Stimulated activated memory B cell treated with anti-CD40 and anti-IgM and Interleukin-4, amounts not matched to agents 10 μg/mL and 1 μg/mL and 100 μg/mL, for 72 hours (primary cell): ENCODE measurements at regions not wholly inside any gene's neighbourhood (a gene's known extent, or its start where the extent isn't known, plus 50 kb on each side); places are given as distances from the start of the nearest gene placed in this dataset.
"Not testable (repeated sequence)": the region's sequence is repeated elsewhere in the genome, so short reads cannot be mapped to it uniquely, and the experiment has no call there.

Experiments used
- ATAC-seq: fragments of 150-1000 bp; cut with Tn5 transposase; 2 replicates; pipeline ENCODE4 v1.10.0; 2021
- H3K27ac Mint-ChIP-seq: one replicate; pipeline ENCODE4 v1.8.0; 2022; ENCODE audit warnings: mild to moderate bottlenecking, mixed read lengths
- H3K27me3 Mint-ChIP-seq: one replicate; pipeline ENCODE4 v1.8.0; 2022; ENCODE audit warnings: mixed read lengths
- H3K36me3 Mint-ChIP-seq: one replicate; pipeline ENCODE4 v1.8.0; 2022; ENCODE audit warnings: mixed read lengths
- H3K4me1 Mint-ChIP-seq: one replicate; pipeline ENCODE4 v1.8.0; 2022; ENCODE audit warnings: mixed read lengths
- H3K4me3 Mint-ChIP-seq: one replicate; pipeline ENCODE4 v1.8.0; 2022; ENCODE audit warnings: mild to moderate bottlenecking, moderate library complexity, mixed read lengths
- H3K9me3 Mint-ChIP-seq: one replicate; pipeline ENCODE4 v1.8.0; 2022; ENCODE audit warnings: mixed read lengths

GRCh38 chr16:72475688-72476087 lies 303.7 kb upstream of the PMFBP1 start:
- Mint-ChIP-seq H3K9me3 (peaks cover 3% of the 10 kb centered on the region), H3K27ac (no peak overlapping the region), H3K36me3 (peaks cover 11% of the 10 kb centered on the region), H3K4me1 (peaks cover 4% of the 10 kb centered on the region), H3K27me3 (no peaks in the 10 kb centered on the region), H3K4me3 (no peak overlapping the region)
- no peak for ATAC-seq

DNA sequence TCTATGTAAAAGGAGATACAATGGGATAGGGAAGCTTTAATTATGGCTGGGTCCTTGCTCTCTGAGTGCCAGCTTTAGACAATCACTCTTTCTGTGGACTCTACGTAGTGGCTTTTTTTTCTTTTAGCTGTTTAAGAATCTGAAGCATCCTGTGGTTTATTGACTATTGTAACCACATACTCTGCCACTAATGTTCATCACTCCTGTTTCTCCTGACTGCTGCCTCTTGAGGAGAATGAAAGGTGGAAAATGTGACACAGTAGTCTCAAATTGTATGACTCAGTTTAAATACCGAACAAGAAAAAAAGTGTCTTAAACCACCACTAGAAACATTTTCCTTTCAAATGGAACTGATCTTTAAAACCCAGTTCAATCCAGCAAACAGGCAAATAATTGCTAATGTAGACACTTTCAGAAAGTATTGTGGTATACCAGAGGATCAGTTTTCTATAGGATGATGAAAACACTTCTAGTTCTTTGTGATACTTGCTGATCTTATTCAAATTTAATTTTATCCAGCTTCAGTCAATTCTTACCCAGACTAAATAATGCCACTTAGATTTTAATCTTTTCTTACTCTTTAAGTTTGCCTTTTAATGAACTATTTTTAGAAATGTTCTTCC lies 302.7 kb upstream of the PMFBP1 start:
- peaks cover 11% of the 10 kb centered on the region for H3K36me3 Mint-ChIP-seq
- no peak for ATAC-seq
- H3K9me3 Mint-ChIP-seq: peaks cover 3% of the 10 kb centered on the region

DNA sequence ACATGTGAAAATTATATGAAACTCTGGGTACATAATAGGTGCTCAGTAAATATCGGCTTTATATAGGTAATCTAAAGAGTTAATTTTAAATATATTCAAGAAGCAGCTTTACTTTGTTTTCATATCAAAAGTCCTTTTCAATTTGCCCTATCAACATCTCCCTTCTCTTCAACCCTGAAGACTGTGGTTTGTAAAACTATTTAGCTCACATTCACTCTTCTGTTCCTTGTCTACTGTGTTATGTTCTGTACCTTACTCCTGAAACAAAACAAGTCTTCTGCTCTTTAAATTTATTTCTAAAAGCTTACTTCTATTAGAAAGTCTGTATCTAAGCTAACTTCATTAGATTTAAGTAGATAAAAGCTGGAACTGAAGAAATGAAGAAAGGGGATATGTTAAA lies 301.7 kb upstream of the PMFBP1 start:
- no peak overlapping the region for H3K27ac Mint-ChIP-seq

More for the DNA sequence above, 302.7 kb upstream of the PMFBP1 start:
- no peak overlapping the region for H3K27ac Mint-ChIP-seq
- H3K4me1 Mint-ChIP-seq: no peaks in the 10 kb centered on the region
- H3K4me3 Mint-ChIP-seq: no peak overlapping the region
- H3K27me3 Mint-ChIP-seq: no peaks in the 10 kb centered on the region

GRCh38 chr16:72471317-72471924 lies 299.5 kb upstream of the PMFBP1 start:
- no peaks in the 10 kb centered on the region for H3K36me3 Mint-ChIP-seq
- no peaks in the 10 kb centered on the region for H3K4me1 Mint-ChIP-seq
- H3K4me3 Mint-ChIP-seq: no peak overlapping the region
- no peaks in the 10 kb centered on the region for H3K9me3 Mint-ChIP-seq
- no peaks in the 10 kb centered on the region for H3K27me3 Mint-ChIP-seq
- ATAC-seq: no peak
- no peak overlapping the region for H3K27ac Mint-ChIP-seq

More for the DNA sequence above, 301.7 kb upstream of the PMFBP1 start:
- Mint-ChIP-seq H3K27me3 (no peaks in the 10 kb centered on the region), H3K9me3 (peaks cover 3% of the 10 kb centered on the region), H3K36me3 (peaks cover 11% of the 10 kb centered on the region), H3K4me3 (no peak overlapping the region), H3K4me1 (no peaks in the 10 kb centered on the region)
- ATAC-seq: no peak

DNA sequence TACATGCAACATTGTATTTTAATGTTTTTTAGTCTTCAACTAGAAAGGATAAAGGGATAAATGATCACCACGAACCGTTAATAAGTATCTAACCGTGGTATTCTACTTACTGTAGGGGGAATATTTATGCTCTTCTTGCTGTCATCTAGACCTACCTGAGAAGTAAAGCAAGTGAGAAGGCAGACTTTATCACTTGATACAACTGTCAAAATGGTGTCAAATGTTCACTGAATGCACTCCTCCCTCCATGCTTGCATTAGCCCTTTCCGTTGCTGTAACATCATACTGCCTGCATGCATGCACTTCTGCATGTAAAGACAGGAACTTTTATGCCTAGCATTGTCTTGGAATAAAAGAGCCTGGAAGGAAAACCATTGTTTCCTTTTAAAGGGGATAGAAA lies 298.6 kb upstream of the PMFBP1 start:
- no peak overlapping the region for H3K4me3 Mint-ChIP-seq
- H3K9me3 Mint-ChIP-seq: no peaks in the 10 kb centered on the region
- H3K36me3 Mint-ChIP-seq: no peaks in the 10 kb centered on the region
- no peaks in the 10 kb centered on the region for H3K4me1 Mint-ChIP-seq
- H3K27ac Mint-ChIP-seq: no peak overlapping the region
- no peak for ATAC-seq
- H3K27me3 Mint-ChIP-seq: no peaks in the 10 kb centered on the region

DNA sequence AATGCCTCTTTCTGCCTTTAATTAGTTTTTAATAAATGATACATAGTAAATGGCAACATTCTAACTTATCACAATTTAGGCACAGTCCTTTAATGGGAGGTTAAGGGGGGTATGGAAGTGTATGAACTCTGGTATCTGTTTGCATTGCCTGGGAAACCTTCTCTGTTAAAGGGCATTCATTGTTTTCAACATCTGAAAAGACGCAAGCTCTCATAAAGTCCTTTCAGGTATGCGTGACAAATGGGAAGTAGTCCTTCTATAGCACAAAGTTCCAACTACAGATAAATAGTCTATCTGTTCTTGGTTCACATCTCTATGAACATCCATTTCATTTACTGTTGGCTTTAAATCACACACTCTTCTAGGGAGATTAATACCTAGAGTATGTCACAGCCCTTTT lies 298.0 kb upstream of the PMFBP1 start:
- no peak overlapping the region for H3K27ac Mint-ChIP-seq
- peaks cover 2% of the 10 kb centered on the region for H3K4me1 Mint-ChIP-seq
- no peaks in the 10 kb centered on the region for H3K36me3 Mint-ChIP-seq
- no peak for ATAC-seq
- no peaks in the 10 kb centered on the region for H3K9me3 Mint-ChIP-seq
- H3K4me3 Mint-ChIP-seq: no peak overlapping the region
- no peaks in the 10 kb centered on the region for H3K27me3 Mint-ChIP-seq

- ATAC-seq: no peak
- Mint-ChIP-seq H3K4me3 (no peak overlapping the region), H3K27me3 (no peaks in the 10 kb centered on the region), H3K27ac (no peak overlapping the region), H3K9me3 (no peaks in the 10 kb centered on the region), H3K4me1 (peaks cover 6% of the 10 kb centered on the region), H3K36me3 (no peaks in the 10 kb centered on the region)
Measured at GRCh38 chr16:72468582-72468981, 296.6 kb upstream of the PMFBP1 start.

DNA sequence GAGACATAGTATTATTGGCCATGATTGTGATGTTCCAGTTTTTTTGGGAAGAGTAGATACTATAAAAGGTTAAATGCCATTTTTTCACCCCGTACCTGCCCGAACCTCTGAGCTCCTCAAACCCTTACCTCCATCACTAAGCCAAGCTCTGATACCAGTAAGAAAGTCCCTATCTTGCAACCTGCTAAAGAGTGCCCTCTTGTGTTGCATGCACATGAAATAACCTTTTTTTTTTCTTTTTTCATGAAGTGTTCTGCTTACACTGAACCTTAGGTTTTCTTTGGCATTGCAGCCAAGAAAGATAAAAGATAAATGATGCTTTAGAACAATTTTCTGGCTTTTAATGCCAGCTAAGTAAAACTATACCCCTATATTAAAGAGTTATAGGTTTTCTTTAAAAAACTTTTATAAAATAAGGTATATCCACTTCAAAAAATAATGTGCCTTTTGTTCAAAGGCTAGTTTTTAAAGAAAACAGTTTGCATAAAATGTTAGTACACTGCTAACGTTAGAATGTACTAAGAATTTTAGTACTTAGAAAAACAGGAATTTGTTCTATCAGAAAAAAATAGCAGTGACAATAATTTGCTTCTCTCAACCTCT lies 295.3 kb upstream of the PMFBP1 start:
- no peak for ATAC-seq
- H3K4me1 Mint-ChIP-seq: peaks cover 12% of the 10 kb centered on the region
- H3K27ac Mint-ChIP-seq: no peak overlapping the region
- peaks cover 3% of the 10 kb centered on the region for H3K9me3 Mint-ChIP-seq
- H3K4me3 Mint-ChIP-seq: no peak overlapping the region
- no peaks in the 10 kb centered on the region for H3K27me3 Mint-ChIP-seq
- H3K36me3 Mint-ChIP-seq: peaks cover 5% of the 10 kb centered on the region

- Mint-ChIP-seq H3K36me3 (peaks cover 5% of the 10 kb centered on the region), H3K9me3 (peaks cover 3% of the 10 kb centered on the region), H3K4me1 (peaks cover 12% of the 10 kb centered on the region), H3K27ac (no peak overlapping the region), H3K4me3 (no peak overlapping the region), H3K27me3 (no peaks in the 10 kb centered on the region)
- ATAC-seq: no peak
Measured at GRCh38 chr16:72464597-72465368, 292.8 kb upstream of the PMFBP1 start.

DNA sequence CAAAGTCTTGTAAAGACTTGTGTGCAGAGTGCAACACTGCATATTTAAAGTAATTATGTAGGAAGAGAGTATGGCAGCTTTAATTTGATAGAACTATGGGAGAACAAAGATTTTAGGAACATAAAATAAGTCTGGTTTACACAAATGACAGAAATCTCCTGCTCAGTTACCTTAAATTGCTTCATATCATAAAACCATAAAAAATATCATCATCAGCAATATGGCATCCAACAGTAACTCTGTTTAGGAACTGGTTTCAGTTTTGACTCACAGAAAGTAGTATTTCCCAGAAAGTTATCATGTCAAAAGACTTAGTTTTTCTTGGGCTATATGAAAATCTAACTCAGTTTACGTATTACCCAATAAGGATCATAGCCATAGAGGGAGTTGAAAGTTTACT lies 292.1 kb upstream of the PMFBP1 start:
- Mint-ChIP-seq H3K9me3 (peaks cover 3% of the 10 kb centered on the region), H3K4me3 (no peak overlapping the region), H3K27me3 (no peaks in the 10 kb centered on the region), H3K36me3 (peaks cover 5% of the 10 kb centered on the region), H3K4me1 (peaks cover 12% of the 10 kb centered on the region), H3K27ac (no peak overlapping the region)
- no peak for ATAC-seq

DNA sequence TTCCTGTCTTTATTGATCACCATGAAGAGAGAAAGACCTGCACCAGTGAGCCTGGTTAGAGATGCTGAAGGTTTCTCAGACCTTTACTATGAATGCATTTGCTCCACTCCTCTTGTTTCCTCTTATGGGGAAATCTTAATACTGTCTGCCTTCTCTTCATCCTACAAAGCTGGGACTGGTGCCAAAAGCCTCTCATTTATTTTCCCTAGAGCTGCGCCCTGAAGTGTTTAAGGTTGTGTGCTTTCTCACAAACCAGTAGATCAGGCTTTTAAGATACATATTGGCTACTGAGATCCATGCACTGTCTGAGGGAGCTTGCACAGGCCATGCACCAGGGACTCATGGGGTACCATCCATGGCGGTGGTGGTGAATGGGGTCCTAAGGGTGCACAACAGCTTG lies 286.1 kb upstream of the PMFBP1 start:
- Mint-ChIP-seq H3K36me3 (peaks cover 12% of the 10 kb centered on the region), H3K27ac (no peak overlapping the region), H3K9me3 (peaks cover 14% of the 10 kb centered on the region), H3K4me1 (peaks cover under 1% of the 10 kb centered on the region), H3K4me3 (no peak overlapping the region), H3K27me3 (no peaks in the 10 kb centered on the region)
- ATAC-seq: no peak

DNA sequence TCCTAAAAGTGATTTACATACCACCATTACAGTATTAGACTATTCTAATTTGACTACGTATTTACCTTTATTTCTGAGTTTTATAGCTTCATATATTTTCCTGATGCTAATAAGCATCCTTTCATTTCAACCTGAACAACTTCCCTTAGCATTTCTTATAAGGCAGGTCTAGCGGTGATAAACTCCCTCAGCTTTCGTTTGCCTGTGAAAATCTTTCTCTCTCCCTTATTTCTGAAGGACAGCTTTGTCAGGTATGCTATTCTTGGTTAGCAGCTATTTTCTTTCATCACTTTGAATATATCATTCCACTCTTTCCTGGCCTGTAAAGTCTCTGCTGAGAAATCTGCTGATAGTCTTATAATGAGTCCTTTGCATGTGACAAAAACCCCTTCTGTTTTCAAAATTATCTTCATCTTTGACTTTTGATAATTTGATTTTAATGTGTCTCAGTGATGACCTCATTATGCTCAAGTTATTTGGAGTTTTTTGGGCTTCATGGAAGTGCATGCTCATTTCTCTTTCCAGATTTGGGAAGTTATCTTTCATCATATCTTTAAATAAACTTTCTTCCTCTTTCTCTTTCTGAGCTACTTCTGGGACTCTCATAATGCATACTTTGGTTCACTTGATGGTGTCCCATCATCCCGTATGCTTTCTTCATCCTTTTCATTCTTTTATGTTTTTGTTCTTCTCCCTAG lies 285.4 kb upstream of the PMFBP1 start:
- H3K4me3 Mint-ChIP-seq: no peak overlapping the region
- ATAC-seq: no peak
- H3K27me3 Mint-ChIP-seq: no peaks in the 10 kb centered on the region
- peaks cover 13% of the 10 kb centered on the region for H3K9me3 Mint-ChIP-seq
- H3K36me3 Mint-ChIP-seq: peaks cover 11% of the 10 kb centered on the region
- no peak overlapping the region for H3K27ac Mint-ChIP-seq
- H3K4me1 Mint-ChIP-seq: no peaks in the 10 kb centered on the region

GRCh38 chr16:72455743-72456659 lies 284.0 kb upstream of the PMFBP1 start:
- H3K4me1 Mint-ChIP-seq: no peaks in the 10 kb centered on the region
- no peak for ATAC-seq
- no peak overlapping the region for H3K4me3 Mint-ChIP-seq
- H3K9me3 Mint-ChIP-seq: peaks cover 19% of the 10 kb centered on the region
- H3K27ac Mint-ChIP-seq: no peak overlapping the region
- peaks cover 11% of the 10 kb centered on the region for H3K36me3 Mint-ChIP-seq
- no peaks in the 10 kb centered on the region for H3K27me3 Mint-ChIP-seq

DNA sequence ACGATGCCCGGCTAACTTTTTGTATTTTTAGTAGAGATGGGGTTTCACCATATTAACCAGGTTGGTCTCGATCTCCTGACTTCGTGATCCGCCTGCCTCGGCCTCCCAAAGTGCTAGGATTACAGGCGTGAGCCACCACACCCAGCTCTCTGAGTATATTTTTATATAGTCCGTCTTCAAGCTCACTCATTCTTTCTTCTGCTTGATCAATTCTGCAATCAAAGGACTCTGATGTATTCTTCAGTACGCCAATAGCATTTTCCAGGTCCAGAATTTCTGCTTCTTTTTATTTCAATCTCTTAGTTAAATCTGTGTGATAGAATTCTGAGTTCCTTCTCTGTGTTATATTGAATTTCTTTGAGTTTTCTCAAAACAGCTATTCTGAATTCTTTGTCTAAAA lies 281.9 kb upstream of the PMFBP1 start:
- Mint-ChIP-seq H3K9me3 (peaks cover 19% of the 10 kb centered on the region), H3K36me3 (peaks cover 11% of the 10 kb centered on the region)
- H3K4me1 Mint-ChIP-seq, H3K27ac Mint-ChIP-seq, ATAC-seq, H3K4me3 Mint-ChIP-seq, H3K27me3 Mint-ChIP-seq: not testable (repeated sequence)
